ENCODE measurements at regions not wholly inside any gene's neighbourhood (a gene's known extent, or its start where the extent isn't known, plus 50 kb on each side); places are given as distances from the start of the nearest gene placed in this dataset.

DNA sequence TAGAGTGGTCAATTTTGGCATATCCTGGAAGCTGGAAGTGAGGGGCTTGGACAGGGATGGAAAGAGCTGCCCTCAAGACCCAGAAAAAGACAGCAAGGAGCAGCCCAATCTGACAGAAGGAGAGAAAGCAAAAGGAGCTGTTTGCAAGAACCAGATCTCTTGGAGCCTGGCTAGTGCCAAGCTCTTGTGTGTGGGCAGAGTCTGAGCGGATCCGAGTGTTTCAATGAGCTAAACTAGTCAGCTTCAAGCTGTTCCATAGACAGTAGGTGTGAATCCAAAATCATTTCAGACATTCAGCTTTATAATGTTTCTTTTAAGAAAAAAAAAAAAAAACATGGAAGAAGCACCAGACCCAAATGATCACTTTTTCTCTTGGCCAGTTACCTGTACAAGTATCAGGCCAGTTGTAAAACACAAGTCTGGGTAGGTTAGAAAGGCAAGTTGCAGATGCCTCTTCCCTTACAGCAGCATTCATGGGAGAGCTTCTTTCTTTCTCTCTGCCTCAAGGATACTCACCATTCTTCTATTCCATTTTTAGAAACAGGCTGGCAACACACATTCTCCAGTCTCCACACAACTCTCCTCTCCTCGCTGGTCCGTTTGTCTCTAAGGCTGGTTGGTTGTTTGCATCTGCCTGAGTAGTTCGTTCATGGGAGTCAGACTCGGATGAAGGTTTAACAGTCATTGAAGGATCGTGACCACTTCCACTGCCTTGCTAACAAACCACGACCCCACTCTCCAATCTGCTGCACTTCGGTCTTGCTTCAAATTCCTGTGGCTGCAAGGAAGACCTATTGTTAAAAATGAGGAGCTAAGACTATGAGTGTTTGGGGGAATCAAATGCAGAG, 105.2 kb upstream of the GATB start:
- Histone ChIP-seq H3F3A (ENCODE audit: low read length, unreplicated experiment) (no peaks in the 10 kb centered on the region), H3K36me3 (ENCODE audit: low read depth, low read length) (no peaks in the 10 kb centered on the region), H3K9ac (ENCODE audit: low read length) (no peak overlapping the region), H2AFZ (ENCODE audit: low read length) (no peak overlapping the region), H3K79me2 (ENCODE audit: low read length) (no peaks in the 10 kb centered on the region), H3K27ac (ENCODE audit: low read length) (no peak overlapping the region), H3K4me1 (ENCODE audit: insufficient read depth, low read length) (no peaks in the 10 kb centered on the region), H3K4me3 (ENCODE audit: low read length) (no peak overlapping the region), H4K20me1 (ENCODE audit: low read length) (no peaks in the 10 kb centered on the region), H3K4me2 (ENCODE audit: low read length) (no peak overlapping the region), H3K9me2 (replicated peaks; ENCODE audit: low read length) (no peaks in the 10 kb centered on the region), H3K27me3 (ENCODE audit: low read length) (no peaks in the 10 kb centered on the region), H3K9me3 (ENCODE audit: low read length) (no peaks in the 10 kb centered on the region)
- BruUV-seq (replicated peaks), result no TSS peak
- TF ChIP-seq, protein P1, sequence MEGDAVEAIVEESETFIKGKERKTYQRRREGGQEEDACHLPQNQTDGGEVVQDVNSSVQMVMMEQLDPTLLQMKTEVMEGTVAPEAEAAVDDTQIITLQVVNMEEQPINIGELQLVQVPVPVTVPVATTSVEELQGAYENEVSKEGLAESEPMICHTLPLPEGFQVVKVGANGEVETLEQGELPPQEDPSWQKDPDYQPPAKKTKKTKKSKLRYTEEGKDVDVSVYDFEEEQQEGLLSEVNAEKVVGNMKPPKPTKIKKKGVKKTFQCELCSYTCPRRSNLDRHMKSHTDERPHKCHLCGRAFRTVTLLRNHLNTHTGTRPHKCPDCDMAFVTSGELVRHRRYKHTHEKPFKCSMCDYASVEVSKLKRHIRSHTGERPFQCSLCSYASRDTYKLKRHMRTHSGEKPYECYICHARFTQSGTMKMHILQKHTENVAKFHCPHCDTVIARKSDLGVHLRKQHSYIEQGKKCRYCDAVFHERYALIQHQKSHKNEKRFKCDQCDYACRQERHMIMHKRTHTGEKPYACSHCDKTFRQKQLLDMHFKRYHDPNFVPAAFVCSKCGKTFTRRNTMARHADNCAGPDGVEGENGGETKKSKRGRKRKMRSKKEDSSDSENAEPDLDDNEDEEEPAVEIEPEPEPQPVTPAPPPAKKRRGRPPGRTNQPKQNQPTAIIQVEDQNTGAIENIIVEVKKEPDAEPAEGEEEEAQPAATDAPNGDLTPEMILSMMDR (conservative IDR thresholded peaks at IDR 0.05; ENCODE audit: low read depth, low read length), result no peak
- TF ChIP-seq EZH2phosphoT487 (IDR thresholded peaks at IDR 0.05; ENCODE audit: borderline replicate concordance, low read length) (no peak), EZH2 (IDR thresholded peaks at IDR 0.05; ENCODE audit: low read length, unreplicated experiment) (no peak)
- ChIA-PET POLR2A (ENCODE audit: unreplicated experiment) (no interaction called here), CTCF (no interaction called here)
- ATAC-seq (no peak), DNase-seq (no peak)
- intact Hi-C loops (cut with micrococcal nuclease), result no loop called here

DNA sequence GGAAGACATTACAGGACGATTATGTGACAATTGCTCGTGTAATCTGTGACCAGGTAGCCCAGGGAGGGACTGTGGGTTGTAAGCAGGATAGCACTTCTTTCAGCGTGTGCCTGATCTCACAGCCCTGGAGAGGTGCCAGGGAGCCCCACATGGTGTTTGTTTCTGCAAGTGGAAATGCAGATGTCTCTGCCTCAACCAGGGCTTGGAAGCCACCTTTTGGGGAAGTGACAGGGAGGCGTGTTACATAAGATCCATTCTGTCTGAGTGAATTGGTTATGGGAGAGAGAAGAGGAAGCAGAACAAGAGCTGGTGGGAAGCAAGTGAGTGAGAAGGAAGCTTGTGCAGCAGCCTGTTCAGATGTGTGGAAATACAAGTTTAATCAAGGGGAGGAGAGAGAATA, 104.5 kb upstream of the GATB start:
- Histone ChIP-seq H3K9me2 (replicated peaks; ENCODE audit: low read length) (no peaks in the 10 kb centered on the region), H3K79me2 (ENCODE audit: low read length) (no peaks in the 10 kb centered on the region), H3K36me3 (ENCODE audit: low read depth, low read length) (no peaks in the 10 kb centered on the region), H2AFZ (ENCODE audit: low read length) (no peak overlapping the region), H3F3A (ENCODE audit: low read length, unreplicated experiment) (no peaks in the 10 kb centered on the region), H3K27ac (ENCODE audit: low read length) (no peak overlapping the region), H3K4me3 (ENCODE audit: low read length) (no peak overlapping the region), H3K27me3 (ENCODE audit: low read length) (no peaks in the 10 kb centered on the region), H3K9ac (ENCODE audit: low read length) (no peak overlapping the region), H3K4me1 (ENCODE audit: insufficient read depth, low read length) (no peaks in the 10 kb centered on the region), H3K9me3 (ENCODE audit: low read length) (no peaks in the 10 kb centered on the region), H3K4me2 (ENCODE audit: low read length) (no peak overlapping the region), H4K20me1 (ENCODE audit: low read length) (no peaks in the 10 kb centered on the region)
- TF ChIP-seq EZH2phosphoT487 (IDR thresholded peaks at IDR 0.05; ENCODE audit: borderline replicate concordance, low read length), result no peak
- TF ChIP-seq, protein P1 (conservative IDR thresholded peaks at IDR 0.05; ENCODE audit: low read depth, low read length), result no peak
- no peak for TF ChIP-seq EZH2 (IDR thresholded peaks at IDR 0.05; ENCODE audit: low read length, unreplicated experiment)
- DNase-seq, result no peak
- ChIA-PET POLR2A (ENCODE audit: unreplicated experiment) (no interaction called here), CTCF (no interaction called here)
- no TSS peak for BruUV-seq (replicated peaks)
- no peak for ATAC-seq
- intact Hi-C loops (cut with micrococcal nuclease), result no loop called here

DNA sequence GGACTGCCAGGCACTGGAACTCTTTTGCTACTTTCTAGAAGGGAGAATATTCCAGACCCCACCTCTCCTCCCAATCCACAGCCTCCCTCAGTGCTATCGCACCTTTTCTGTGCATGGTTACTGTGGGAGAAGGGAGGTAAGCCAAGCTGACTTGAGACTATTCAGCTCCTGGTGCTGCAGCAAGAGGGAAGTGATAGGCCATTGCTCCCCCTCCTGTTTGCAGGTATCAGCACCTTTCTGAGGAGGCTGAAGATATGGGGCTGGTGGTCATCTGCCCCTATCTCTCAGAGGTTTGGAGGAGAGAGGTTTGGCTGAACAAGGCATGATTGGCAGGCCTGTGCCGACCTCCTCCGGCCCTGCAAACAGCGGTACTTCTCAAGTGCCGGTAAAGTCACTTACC, 103.3 kb upstream of the GATB start:
- CTCF ChIA-PET, result no interaction called here
- no peak overlapping the region for H3K4me2 ChIP-seq (ENCODE audit: low read length)

More for the DNA sequence above, 103.3 kb upstream of the GATB start:
- no peak overlapping the region for H3K4me3 ChIP-seq (ENCODE audit: low read length)
- H3K9me3 ChIP-seq (ENCODE audit: low read length), result no peaks in the 10 kb centered on the region
- ATAC-seq (no peak), DNase-seq (no peak)
- no TSS peak for BruUV-seq (replicated peaks)
- no peaks in the 10 kb centered on the region for H4K20me1 ChIP-seq (ENCODE audit: low read length)
- H3K4me1 ChIP-seq (ENCODE audit: insufficient read depth, low read length), result no peaks in the 10 kb centered on the region
- no peaks in the 10 kb centered on the region for H3F3A ChIP-seq (ENCODE audit: low read length, unreplicated experiment)
- no peak overlapping the region for H3K9ac ChIP-seq (ENCODE audit: low read length)
- H3K79me2 ChIP-seq (ENCODE audit: low read length), result no peaks in the 10 kb centered on the region
- H3K27me3 ChIP-seq (ENCODE audit: low read length), result no peaks in the 10 kb centered on the region
- intact Hi-C loops (cut with micrococcal nuclease), result no loop called here
- H3K27ac ChIP-seq (ENCODE audit: low read length), result no peak overlapping the region
- TF ChIP-seq EZH2phosphoT487 (IDR thresholded peaks at IDR 0.05; ENCODE audit: borderline replicate concordance, low read length) (no peak), EZH2 (IDR thresholded peaks at IDR 0.05; ENCODE audit: low read length, unreplicated experiment) (no peak)
- TF ChIP-seq, protein P1 (conservative IDR thresholded peaks at IDR 0.05; ENCODE audit: low read depth, low read length), result no peak
- H3K36me3 ChIP-seq (ENCODE audit: low read depth, low read length), result no peaks in the 10 kb centered on the region
- no peaks in the 10 kb centered on the region for H3K9me2 ChIP-seq (replicated peaks; ENCODE audit: low read length)
- POLR2A ChIA-PET (ENCODE audit: unreplicated experiment), result no interaction called here
- H2AFZ ChIP-seq (ENCODE audit: low read length), result no peak overlapping the region

Data from PC-3 (cell line).